GM21619 (cell line): ENCODE measurements at regions not wholly inside any gene's neighbourhood (a gene's known extent, or its start where the extent isn't known, plus 50 kb on each side); places are given as distances from the start of the nearest gene placed in this dataset.
"Not testable (repeated sequence)": the region's sequence is repeated elsewhere in the genome, so short reads cannot be mapped to it uniquely, and the experiment has no call there.

Source experiments
- ATAC-seq: cut with Tn5 transposase; IDR thresholded peaks from one replicate; pipeline ENCODE4 v1.9.1; 2021; ENCODE audit not compliant: unreplicated experiment

DNA sequence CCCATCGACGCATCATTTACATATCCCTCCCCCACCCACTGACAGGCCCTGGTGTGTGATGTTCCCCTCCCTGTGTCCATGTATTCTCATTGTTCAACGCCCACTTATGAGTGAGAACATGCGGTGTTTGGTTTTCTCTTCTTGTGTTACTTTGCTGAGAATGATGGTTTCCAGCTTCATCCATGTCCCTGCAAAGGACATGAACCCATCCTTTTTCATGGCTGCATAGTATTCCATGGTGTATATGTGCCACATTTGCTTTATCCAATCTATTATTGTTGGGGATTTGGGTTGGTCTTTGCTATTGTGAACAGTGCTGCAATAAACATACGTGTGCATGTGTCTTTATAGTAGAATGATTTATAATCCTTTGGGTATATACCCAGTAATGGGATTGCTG, 243.3 kb downstream of the TTC6 start:
- ATAC-seq, result not testable (repeated sequence)

DNA sequence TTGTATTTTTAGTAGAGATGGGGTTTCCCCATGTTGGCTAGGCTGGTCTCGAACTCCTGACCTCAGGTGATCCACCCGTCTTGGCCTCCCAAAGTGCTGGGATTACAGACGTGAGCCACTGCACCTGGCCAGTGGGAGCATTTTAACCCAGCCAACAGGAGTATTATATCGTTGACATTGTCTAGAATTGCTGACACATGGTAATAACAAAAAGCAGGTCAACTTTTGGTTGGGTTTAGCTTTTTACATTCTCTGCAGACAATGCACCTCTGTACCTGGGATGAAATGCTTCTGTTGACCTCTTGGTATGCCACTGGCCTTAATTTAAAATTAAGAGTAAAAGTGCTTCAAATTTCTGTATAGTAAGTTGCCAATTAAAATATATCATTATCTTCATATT, 245.6 kb downstream of the TTC6 start:
- not testable (repeated sequence) for ATAC-seq

- no peak for ATAC-seq
Observed at GRCh38 chr14:37842106-37842505, 246.7 kb downstream of the TTC6 start.

DNA sequence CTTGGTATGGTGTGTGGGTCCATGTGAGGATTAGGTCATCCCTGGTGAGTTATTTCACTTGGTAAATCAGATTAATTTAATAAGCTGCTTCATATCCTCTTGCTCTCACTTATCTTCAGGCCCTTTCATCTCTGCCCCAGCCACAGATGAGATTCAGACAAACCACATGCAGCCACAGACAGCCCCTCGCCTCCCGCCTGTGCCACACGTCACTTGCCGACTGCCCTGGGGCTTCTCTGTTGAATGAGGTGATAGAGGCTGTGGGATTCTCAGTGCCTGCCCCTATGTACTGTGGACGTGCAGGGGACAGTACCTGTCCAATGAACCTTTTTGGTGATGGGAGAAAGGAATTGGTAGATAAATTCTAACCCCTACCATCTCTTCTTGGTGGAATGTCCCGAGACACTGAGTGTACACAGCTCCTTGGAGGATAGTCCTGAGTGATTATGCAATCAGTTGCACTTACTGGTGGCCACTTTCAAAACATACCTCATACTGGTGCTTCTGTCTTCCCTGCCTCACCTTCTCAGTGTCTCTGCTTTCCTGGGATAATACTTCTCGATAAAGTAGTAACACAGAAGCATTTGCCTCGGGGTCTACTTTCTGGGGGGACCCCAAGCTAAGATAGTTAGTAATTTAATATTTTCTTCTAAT, 248.7 kb downstream of the TTC6 start:
- ATAC-seq, result no peak

GRCh38 chr14:37844614-37845013, 249.2 kb downstream of the TTC6 start:
- ATAC-seq, result no peak

- ATAC-seq, result no peak
Observed at GRCh38 chr14:37848985-37849621, 253.7 kb downstream of the TTC6 start.

DNA sequence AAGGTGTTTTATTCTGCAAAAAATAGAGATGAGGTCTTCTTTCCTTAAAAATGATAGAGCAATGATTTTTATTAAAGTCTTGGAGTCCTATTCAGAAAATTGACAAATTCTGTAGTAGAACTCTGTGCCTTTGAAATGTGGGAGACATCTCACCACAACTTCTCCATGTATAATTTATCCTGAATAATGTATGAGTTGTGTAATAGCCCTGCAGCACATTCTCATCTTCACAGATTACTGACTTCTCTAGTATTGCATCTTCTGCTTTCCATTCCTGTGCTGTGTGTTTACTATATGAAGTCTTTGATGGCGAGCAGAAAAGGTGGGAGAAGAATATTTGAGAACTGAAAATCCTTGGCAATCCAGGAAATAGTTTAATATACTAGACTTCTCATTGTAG, 255.6 kb downstream of the TTC6 start:
- ATAC-seq, result no peak

DNA sequence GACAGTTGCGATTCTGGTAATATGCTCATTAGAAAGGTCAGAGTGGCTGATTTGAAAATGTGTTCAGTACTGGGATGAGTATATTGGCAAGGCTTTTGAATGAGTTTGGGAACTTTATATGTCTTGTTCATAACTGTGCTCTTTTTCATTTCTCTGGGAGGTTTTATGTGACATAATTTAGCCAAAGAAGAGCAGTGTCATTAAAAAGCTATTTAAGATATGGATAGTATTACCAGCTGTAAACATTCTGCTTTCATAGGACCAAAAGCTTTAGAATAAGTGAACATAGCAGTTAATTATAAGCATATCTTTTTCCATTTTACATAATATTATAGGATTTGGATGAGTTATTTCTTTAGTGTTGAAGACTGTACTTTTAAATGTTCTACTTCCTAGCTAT, 260.4 kb downstream of the TTC6 start:
- no peak for ATAC-seq

- ATAC-seq, result no peak
Observed at GRCh38 chr14:37857774-37858266, 262.4 kb downstream of the TTC6 start.

GRCh38 chr14:37858733-37859132, 263.3 kb downstream of the TTC6 start:
- no peak for ATAC-seq

- ATAC-seq, result no peak
Observed at GRCh38 chr14:37859177-37859576, 263.7 kb downstream of the TTC6 start.

DNA sequence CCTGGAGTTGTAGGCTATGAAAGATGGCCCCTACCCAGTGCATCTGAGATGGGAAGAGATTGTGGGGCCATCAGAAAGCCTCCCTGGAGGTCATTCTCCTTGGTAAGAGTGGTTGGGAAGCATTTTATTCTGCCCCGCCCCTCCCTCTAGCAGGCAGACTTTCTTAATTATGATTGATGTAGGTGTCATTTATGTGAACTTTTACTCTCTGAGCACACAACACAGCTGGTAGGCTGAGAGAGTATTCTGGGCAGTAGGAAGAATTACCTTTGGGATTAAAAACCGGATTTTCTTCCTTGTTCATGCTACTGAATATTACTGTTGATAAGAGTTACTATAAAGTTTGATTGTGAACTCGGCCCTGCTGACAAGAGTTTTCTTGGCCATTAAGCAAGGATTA, 266.8 kb downstream of the TTC6 start:
- ATAC-seq, result no peak

- no peak for ATAC-seq
Observed at GRCh38 chr14:37864128-37864527, 268.7 kb downstream of the TTC6 start.

DNA sequence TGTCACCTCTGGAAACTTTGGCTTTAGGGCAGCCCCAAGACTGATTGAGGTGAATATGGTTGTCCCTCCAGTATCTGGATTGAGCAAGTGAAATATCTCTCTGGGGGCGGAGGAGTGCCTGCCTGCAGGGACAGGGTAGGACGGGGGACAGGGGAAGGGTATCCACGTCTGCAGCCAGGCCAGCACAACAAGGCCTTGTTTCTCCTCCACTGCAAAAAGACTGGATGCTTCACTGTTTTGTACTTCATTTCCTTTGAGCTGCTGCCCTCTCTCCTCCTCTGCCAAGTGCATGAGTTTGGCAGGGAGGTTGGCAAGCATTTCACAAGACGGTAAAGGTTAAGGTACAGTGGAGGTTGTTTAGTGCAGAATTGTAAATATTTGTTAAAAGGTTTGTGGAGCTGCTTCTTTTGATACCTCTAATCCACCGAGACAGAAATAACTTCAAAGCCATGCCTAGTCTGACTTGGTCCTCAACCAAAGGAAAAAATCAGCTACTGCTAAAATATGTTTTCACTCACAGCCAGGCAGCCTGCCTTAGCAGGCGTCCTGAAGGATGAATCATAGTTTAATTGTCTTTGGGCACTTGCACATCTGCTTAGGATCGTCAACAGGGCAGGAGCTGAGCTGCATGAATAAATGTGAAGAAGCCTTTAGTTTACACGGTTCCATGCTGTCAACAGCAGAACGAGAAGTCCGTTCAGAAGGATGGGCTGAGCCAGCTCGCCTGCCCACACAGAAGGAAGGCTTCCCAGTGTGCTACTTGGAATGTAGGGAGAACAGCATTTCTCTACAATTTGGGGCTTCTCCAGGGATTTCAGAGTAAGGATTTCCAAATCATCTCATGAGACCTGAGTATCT, 269.7 kb downstream of the TTC6 start:
- no peak for ATAC-seq

DNA sequence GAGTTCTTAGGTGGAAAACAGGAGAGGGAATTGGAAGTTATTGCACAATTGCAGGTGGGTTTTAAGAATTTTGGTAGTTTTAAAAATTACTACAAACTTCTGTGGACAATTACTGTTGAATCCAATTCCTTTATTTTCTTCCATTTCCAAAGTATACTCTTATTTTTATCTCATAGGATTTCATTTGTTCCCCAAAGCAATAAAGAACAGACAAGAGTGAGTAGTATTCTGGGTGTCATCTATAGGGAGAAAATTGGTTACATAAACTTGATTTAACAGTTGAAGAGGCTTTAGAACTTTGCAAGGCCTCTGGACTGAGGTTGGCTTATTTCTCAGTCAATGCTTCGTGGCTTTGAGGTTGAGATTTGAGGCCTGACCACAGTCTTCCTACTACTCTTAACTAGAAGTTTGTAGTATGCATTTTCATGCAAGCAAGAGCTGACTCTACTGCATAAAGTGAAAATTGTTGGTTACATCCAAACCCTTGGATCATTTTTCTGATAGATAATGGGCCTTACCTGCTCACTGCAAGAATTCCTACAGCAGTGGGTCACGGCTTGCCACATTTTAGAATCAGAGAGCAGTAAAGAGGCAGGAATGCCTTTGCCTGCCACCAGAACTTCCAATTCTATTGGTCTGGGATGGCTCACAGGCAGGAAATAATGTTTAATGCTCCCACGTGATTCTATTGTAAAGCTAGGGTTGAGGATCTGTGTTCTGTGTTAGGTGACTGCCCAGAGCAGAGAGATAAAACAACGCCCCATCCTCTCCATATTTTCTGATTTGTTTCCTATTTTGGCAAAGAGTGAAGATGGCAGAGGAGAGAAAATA, 270.5 kb downstream of the TTC6 start:
- ATAC-seq, result no peak

- no peak for ATAC-seq
Observed at GRCh38 chr14:37869633-37870032, 274.2 kb downstream of the TTC6 start.

- no peak for ATAC-seq
Observed at GRCh38 chr14:37870170-37870569, 274.7 kb downstream of the TTC6 start.

- no peak for ATAC-seq
Observed at GRCh38 chr14:37870632-37871346, 275.4 kb downstream of the TTC6 start.

GRCh38 chr14:37874065-37874428, 278.6 kb downstream of the TTC6 start:
- ATAC-seq, result not testable (repeated sequence)

DNA sequence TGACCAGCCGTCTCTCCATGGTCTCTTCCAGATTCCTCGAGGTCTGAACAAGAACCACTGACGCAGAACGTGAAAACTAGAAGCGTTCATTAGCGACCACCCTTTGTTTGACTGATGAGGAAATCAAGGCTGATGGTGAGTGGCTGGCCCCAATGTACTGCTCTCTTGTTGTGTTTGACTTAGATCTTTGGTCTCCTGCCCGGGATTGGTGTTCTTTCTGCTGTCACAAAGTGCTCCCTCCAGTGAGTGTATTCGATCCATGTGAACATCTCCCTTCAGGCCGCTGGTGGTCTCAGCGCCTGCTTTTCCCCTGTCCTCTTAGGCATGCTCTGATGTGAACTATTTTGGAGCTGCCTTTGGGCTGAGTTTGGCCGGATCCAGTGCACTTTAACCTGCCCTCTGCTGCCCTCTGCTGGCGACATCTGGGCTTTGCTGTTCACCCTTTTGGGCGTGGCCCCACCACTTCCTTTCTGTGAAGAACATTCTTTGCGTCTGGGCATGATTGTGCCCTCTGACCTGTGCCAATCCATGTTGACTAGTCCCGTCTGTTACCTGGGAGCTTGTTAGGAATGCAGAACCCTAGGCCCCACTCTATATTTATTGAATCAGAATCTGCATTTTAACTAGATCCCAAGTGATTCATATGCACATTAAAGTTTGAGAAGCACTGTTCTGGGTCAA, 279.1 kb downstream of the TTC6 start:
- ATAC-seq, result peak; percentile 97
